SK-N-SH (cell line): ENCODE measurements at regions not wholly inside any gene's neighbourhood (a gene's known extent, or its start where the extent isn't known, plus 50 kb on each side); places are given as distances from the start of the nearest gene placed in this dataset.

Experiments used
- CTCF ChIA-PET: fragments of 300-600, 350-600 bp; formaldehyde crosslinking; extraction: SDS; loops from one replicate; lab custom pipeline; 2021; lab: Yijun Ruan, JAX
- POLR2A ChIA-PET: fragments of 350-600 bp; sonication (Branson Sonifier 250); formaldehyde crosslinking; extraction: SDS; loops from one replicate; lab custom pipeline; 2020; ENCODE audit warnings: antibody characterized with exemption, inconsistent platforms; lab: Yijun Ruan, JAX
- DNase-seq: peaks from one replicate; pipeline ENCODE4 v3.0.0; 2012
- H2AFZ ChIP-seq: fragments of 200-600 bp; sonication (generic); 2 replicates; pipeline ENCODE4 v1.8.1; 2016; ENCODE audit warnings: antibody characterized with exemption, mild to moderate bottlenecking, low read depth
- H3F3A ChIP-seq: fragments of 200-600 bp; sonication (generic); replicated peaks from 2 replicates; pipeline ENCODE3; 2016; ENCODE audit warnings: antibody characterized with exemption, mild to moderate bottlenecking; ENCODE audit not compliant: insufficient read depth
- H3K27ac ChIP-seq, 2 experiments: fragments of 200-500 bp in 1 of 2; fragments of 200-600 bp in 1 of 2; sonication (Bioruptor generic) in 1 of 2; sonication (generic), shearing (Covaris generic) in 1 of 2; 2 replicates each; pipeline versions ENCODE4 v1.5.1 to v1.6.1; 2014 to 2016; ENCODE audit warnings: low read depth in 2 of 2, inconsistent platforms in 1 of 2, low read length in 1 of 2, mild to moderate bottlenecking in 1 of 2, mixed read lengths in 1 of 2
- H3K27me3 ChIP-seq: fragments of 200-600 bp; sonication (generic), shearing (Covaris generic); 2 replicates; pipeline ENCODE4 v1.6.1; 2016; ENCODE audit warnings: mixed run types; ENCODE audit not compliant: insufficient read depth
- H3K36me3 ChIP-seq, 2 experiments: fragments of 200-500 bp in 1 of 2; fragments of 200-600 bp in 1 of 2; sonication (Bioruptor generic) in 1 of 2; sonication (generic) in 1 of 2; replicated peaks in 1 of 2; 2 replicates each; pipeline versions ENCODE3 to v1.5.1; 2014 to 2016; ENCODE audit warnings: low read length in 1 of 2, mild to moderate bottlenecking in 1 of 2; ENCODE audit not compliant: insufficient read depth in 2 of 2, control insufficient read depth in 1 of 2
- H3K4me1 ChIP-seq, 2 experiments: fragments of 200-500 bp in 1 of 2; fragments of 200-600 bp in 1 of 2; sonication (Bioruptor generic) in 1 of 2; sonication (generic), shearing (Covaris generic) in 1 of 2; 2 replicates each; pipeline versions ENCODE4 v1.5.1 to v1.6.1; 2014 to 2016; ENCODE audit warnings: low read depth in 1 of 2, low read length in 1 of 2, mixed run types in 1 of 2; ENCODE audit not compliant: insufficient read depth in 2 of 2, control insufficient read depth in 1 of 2
- H3K4me2 ChIP-seq: fragments of 200-600 bp; sonication (generic), shearing (Covaris generic); 2 replicates; pipeline ENCODE4 v1.6.1; 2017; ENCODE audit warnings: mixed run types
- H3K4me3 ChIP-seq, 2 experiments: fragments of 200-500 bp in 1 of 2; fragments of 200-600 bp in 1 of 2; sonication (Bioruptor generic) in 1 of 2; sonication (generic), shearing (Covaris generic) in 1 of 2; 2 replicates each; pipeline versions ENCODE4 v1.5.1 to v1.8.1; 2014 to 2016; ENCODE audit warnings: low read depth in 2 of 2, inconsistent platforms in 1 of 2, low read length in 1 of 2, mild to moderate bottlenecking in 1 of 2, mixed read lengths in 1 of 2, moderate library complexity in 1 of 2
- H3K79me2 ChIP-seq: fragments of 200-600 bp; sonication (generic); 2 replicates; pipeline ENCODE4 v1.8.1; 2017; ENCODE audit warnings: mild to moderate bottlenecking; ENCODE audit not compliant: insufficient read depth
- H3K9ac ChIP-seq: fragments of 200-600 bp; sonication (generic); 2 replicates; pipeline ENCODE4 v1.6.1; 2017; ENCODE audit warnings: mixed run types
- H3K9me2 ChIP-seq: fragments of 200-600 bp; sonication (generic); 2 replicates; pipeline ENCODE4 v1.6.1; 2017; ENCODE audit warnings: mixed run types
- H3K9me3 ChIP-seq: fragments of 200-600 bp; sonication (generic); 2 replicates; pipeline ENCODE4 v1.6.1; 2017; ENCODE audit warnings: mixed run types, mild to moderate bottlenecking, moderate library complexity
- H4K20me1 ChIP-seq: fragments of 200-600 bp; sonication (generic); 2 replicates; pipeline ENCODE4 v1.6.1; 2017; ENCODE audit warnings: mild to moderate bottlenecking, mixed run types; ENCODE audit not compliant: insufficient read depth
- FOXM1 ChIP-seq: IDR thresholded peaks from 2 replicates; pipeline ENCODE4 v1.4.0; 2012; ENCODE audit warnings: low read depth, mild to moderate bottlenecking
- GABPA ChIP-seq: IDR thresholded peaks from 2 replicates; pipeline ENCODE4 v1.4.0; 2012; ENCODE audit warnings: low read depth, mild to moderate bottlenecking
- MAX ChIP-seq: IDR thresholded peaks from 2 replicates; pipeline ENCODE4 v1.4.0; 2012; ENCODE audit warnings: low read depth
- NFIC ChIP-seq: IDR thresholded peaks from 2 replicates; pipeline ENCODE4 v1.4.0; 2012; ENCODE audit warnings: borderline replicate concordance
- PBX3 ChIP-seq: IDR thresholded peaks from 2 replicates; pipeline ENCODE4; 2012
- POLR2AphosphoS5 ChIP-seq: IDR thresholded peaks from 2 replicates; pipeline ENCODE4 v1.6.1; 2012; ENCODE audit warnings: low read depth, low read length
- RFX5 ChIP-seq: IDR thresholded peaks from 2 replicates; pipeline ENCODE4 v1.6.1; 2012; ENCODE audit warnings: mild to moderate bottlenecking, improper control_type of control experiment, low read length
- TCF12 ChIP-seq: IDR thresholded peaks from 2 replicates; pipeline ENCODE4 v1.4.0; 2012
- WGBS: methylation state at CpG from one replicate; pipeline ENCODE4 v1.1.6; 2017; ENCODE audit warnings: low lambda C conversion rate; 5-methylcytosine and 5-hydroxymethylcytosine counted together

DNA sequence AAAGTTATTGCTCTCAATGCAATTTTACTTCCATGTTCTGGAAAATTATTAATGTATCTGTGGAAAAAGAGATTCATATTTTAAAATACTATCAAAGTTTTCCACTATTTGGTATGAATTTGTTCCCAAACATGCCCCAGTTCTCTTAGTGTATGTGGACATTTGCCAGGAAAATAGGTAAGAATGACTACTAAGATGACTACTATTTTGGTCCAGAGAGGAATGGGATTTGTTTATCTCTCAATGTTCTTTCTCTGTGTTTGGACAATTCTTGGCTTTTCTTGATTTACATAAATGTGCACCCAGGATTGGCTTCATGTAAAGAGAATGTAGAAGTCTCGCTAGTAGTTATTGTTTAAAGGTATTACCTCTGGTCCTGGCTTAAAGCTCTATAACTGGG, 60.3 kb upstream of the POT1 start:
- Histone ChIP-seq H4K20me1 (no peaks in the 10 kb centered on the region), H3K27me3 (no peaks in the 10 kb centered on the region), H3K4me2 (peak overlapping the region; percentile 8; the same call in 1 of the 2 replicates), H3K36me3 (no peaks in the 10 kb centered on the region), H2AFZ (peak overlapping the region; percentile 33), H3K4me1 (peaks cover 0 to 6% of the 10 kb centered on the region in 2 experiments; a peak in 3 of 4 replicates)
- WGBS: 90% methylated on average over 1 of the region's 1 CpG
- TF ChIP-seq MAX: no peak
- no peak for TF ChIP-seq GABPA
- no peak for TF ChIP-seq PBX3
- no peak for TF ChIP-seq TCF12
- TF ChIP-seq NFIC: no peak; the same call in 1 of the 2 replicates
- 0 out of 2 replicates have a peak, but pooled peaks have one; percentile 26 for TF ChIP-seq FOXM1
- no peak for TF ChIP-seq POLR2AphosphoS5
- no peak for TF ChIP-seq RFX5
- TF ChIP-seq, all 33 proteins: peak for 1
- Histone ChIP-seq H3K9me3 (no peaks in the 10 kb centered on the region), H3K79me2 (no peaks in the 10 kb centered on the region), H3K4me3 (no peak overlapping the region), H3F3A (peaks cover 32% of the 10 kb centered on the region), H3K27ac (peak overlapping the region in 1 of 2 experiments; percentile 33; a peak in 1 of 4 replicates), H3K9me2 (no peaks in the 10 kb centered on the region), H3K9ac (no peak overlapping the region)
- no peak for DNase-seq
- ChIA-PET POLR2A (no interaction called here), CTCF (interaction anchor here (1.0 kb wide), 1 partner anchor 9 kb away, joined by 3 read pairs; no protein-coding TSS in a partner anchor)
